ENCODE measurements at regions not wholly inside any gene's neighbourhood (a gene's known extent, or its start where the extent isn't known, plus 50 kb on each side); places are given as distances from the start of the nearest gene placed in this dataset.

GRCh38 chr12:131415781-131416180, 295.1 kb upstream of the SFSWAP start:
- Histone ChIP-seq H3K27ac (no peak overlapping the region), H3K4me1 (no peaks in the 10 kb centered on the region), H3K9me3 (no peaks in the 10 kb centered on the region), H3K4me3 (no peak overlapping the region), H3K27me3 (no peaks in the 10 kb centered on the region), H3K36me3 (no peaks in the 10 kb centered on the region)
- in situ Hi-C loops (cut with MboI; ENCODE audit: low sequenced_read_pairs in 4 of 4) (no loop called here), intact Hi-C loops (cut with DNase I; ENCODE audit: low total_unique reads) (no loop called here)
- no peak for ATAC-seq
- no peak for TF ChIP-seq POLR2A (IDR thresholded peaks at IDR 0.05)
- no peak for TF ChIP-seq CTCF (IDR thresholded peaks at IDR 0.05 in 4 of 5, conservative IDR thresholded peaks at IDR 0.05 in 1 of 5)
- DNase-seq = no peak

- Histone ChIP-seq H3K27me3 (no peaks in the 10 kb centered on the region), H3K36me3 (no peaks in the 10 kb centered on the region), H3K9me3 (no peaks in the 10 kb centered on the region), H3K27ac (no peak overlapping the region), H3K4me3 (no peak overlapping the region), H3K4me1 (no peaks in the 10 kb centered on the region)
- DNase-seq = no peak
- ATAC-seq = no peak
- no peak for TF ChIP-seq CTCF (IDR thresholded peaks at IDR 0.05 in 4 of 5, conservative IDR thresholded peaks at IDR 0.05 in 1 of 5)
- TF ChIP-seq POLR2A (IDR thresholded peaks at IDR 0.05) = no peak
- in situ Hi-C loops (cut with MboI; ENCODE audit: low sequenced_read_pairs in 4 of 4) = no loop called here
- intact Hi-C loops (cut with DNase I; ENCODE audit: low total_unique reads) = no loop called here
Observed at GRCh38 chr12:131418121-131418520, 292.8 kb upstream of the SFSWAP start.

GRCh38 chr12:131418884-131419283, 292.0 kb upstream of the SFSWAP start:
- no peaks in the 10 kb centered on the region for H3K9me3 ChIP-seq
- no peaks in the 10 kb centered on the region for H3K4me1 ChIP-seq
- intact Hi-C loops (cut with DNase I; ENCODE audit: low total_unique reads) (no loop called here), in situ Hi-C loops (cut with MboI; ENCODE audit: low sequenced_read_pairs in 4 of 4) (no loop called here)
- H3K27ac ChIP-seq = no peak overlapping the region
- H3K36me3 ChIP-seq = no peaks in the 10 kb centered on the region
- no peak overlapping the region for H3K4me3 ChIP-seq
- TF ChIP-seq POLR2A (IDR thresholded peaks at IDR 0.05) (no peak), CTCF (IDR thresholded peaks at IDR 0.05 in 4 of 5, conservative IDR thresholded peaks at IDR 0.05 in 1 of 5) (no peak)
- no peaks in the 10 kb centered on the region for H3K27me3 ChIP-seq
- DNase-seq = no peak
- ATAC-seq = no peak

GRCh38 chr12:131420867-131421447, 289.9 kb upstream of the SFSWAP start:
- ATAC-seq = no peak
- peaks cover 0 to 3% (median 0%) of the 10 kb centered on the region in 3 donors for H3K27me3 ChIP-seq
- in situ Hi-C loops (cut with MboI; ENCODE audit: low sequenced_read_pairs in 4 of 4) = no loop called here

More at GRCh38 chr12:131420867-131421447, 289.9 kb upstream of the SFSWAP start:
- H3K4me3 ChIP-seq = no peak overlapping the region
- no peak overlapping the region for H3K27ac ChIP-seq
- no peaks in the 10 kb centered on the region for H3K9me3 ChIP-seq
- no peaks in the 10 kb centered on the region for H3K4me1 ChIP-seq
- intact Hi-C loops (cut with DNase I; ENCODE audit: low total_unique reads) = no loop called here
- TF ChIP-seq POLR2A (IDR thresholded peaks at IDR 0.05) (no peak), CTCF (IDR thresholded peaks at IDR 0.05 in 4 of 5, conservative IDR thresholded peaks at IDR 0.05 in 1 of 5) (no peak)
- no peak for DNase-seq
- H3K36me3 ChIP-seq = no peaks in the 10 kb centered on the region

All from gastrocnemius medialis (tissue), 4 donors.